ENCODE measurements at regions not wholly inside any gene's neighbourhood (a gene's known extent, or its start where the extent isn't known, plus 50 kb on each side); places are given as distances from the start of the nearest gene placed in this dataset.

DNA sequence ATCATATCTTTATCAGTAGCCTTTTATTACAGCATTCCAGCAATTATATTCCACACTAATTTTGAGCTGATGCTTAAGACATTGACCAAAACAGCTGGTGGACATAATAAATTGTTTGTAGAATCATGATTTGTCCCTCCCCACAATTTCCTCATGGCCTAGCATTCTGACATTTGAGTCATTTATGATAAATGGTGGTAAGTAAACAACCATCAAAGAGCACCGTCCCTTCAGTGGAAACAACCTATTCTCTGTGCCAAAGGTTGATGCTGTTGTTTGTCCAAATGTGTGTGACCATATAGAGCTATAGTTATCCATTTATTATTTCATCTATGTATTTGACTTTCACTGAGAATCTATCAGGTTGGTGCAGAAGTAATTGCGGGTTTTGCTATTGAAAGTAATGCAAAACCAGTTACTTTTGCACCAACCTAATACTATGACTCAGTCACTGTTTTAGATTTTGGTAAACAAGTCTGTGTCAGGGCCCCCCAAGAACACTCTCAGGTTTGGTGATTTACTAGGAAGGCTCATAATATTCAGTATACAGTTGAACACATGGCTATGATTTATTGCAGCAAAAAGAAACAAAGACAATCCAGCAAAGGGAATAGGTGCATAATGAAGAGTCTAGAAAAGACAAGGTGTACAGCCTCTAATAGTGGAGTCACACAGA is 608.7 kb upstream of the REG3G start:
- no peaks in the 10 kb centered on the region for H3K9me3 Mint-ChIP-seq (ENCODE audit: unreplicated experiment)

GRCh38 chr2:78417355-78417754 is 608.1 kb upstream of the REG3G start:
- Mint-ChIP-seq H3K36me3 (ENCODE audit: unreplicated experiment) (no peaks in the 10 kb centered on the region), H3K4me3 (ENCODE audit: unreplicated experiment) (no peak overlapping the region), H3K4me1 (ENCODE audit: low read depth, unreplicated experiment) (no peaks in the 10 kb centered on the region), H3K9me3 (ENCODE audit: unreplicated experiment) (no peaks in the 10 kb centered on the region), H3K27ac (ENCODE audit: unreplicated experiment) (no peak overlapping the region), H3K27me3 (ENCODE audit: unreplicated experiment) (no peaks in the 10 kb centered on the region)
- DNase-seq: no peak
- no peak for TF ChIP-seq CTCF (IDR thresholded peaks at IDR 0.05; ENCODE audit: partially characterized antibody, unreplicated experiment)

More for the DNA sequence above, 608.7 kb upstream of the REG3G start:
- H3K27ac Mint-ChIP-seq (ENCODE audit: unreplicated experiment): no peak overlapping the region
- H3K36me3 Mint-ChIP-seq (ENCODE audit: unreplicated experiment): no peaks in the 10 kb centered on the region
- no peak for DNase-seq
- H3K27me3 Mint-ChIP-seq (ENCODE audit: unreplicated experiment): no peaks in the 10 kb centered on the region
- TF ChIP-seq CTCF (IDR thresholded peaks at IDR 0.05; ENCODE audit: partially characterized antibody, unreplicated experiment): no peak
- H3K4me3 Mint-ChIP-seq (ENCODE audit: unreplicated experiment): no peak overlapping the region
- H3K4me1 Mint-ChIP-seq (ENCODE audit: low read depth, unreplicated experiment): no peaks in the 10 kb centered on the region

DNA sequence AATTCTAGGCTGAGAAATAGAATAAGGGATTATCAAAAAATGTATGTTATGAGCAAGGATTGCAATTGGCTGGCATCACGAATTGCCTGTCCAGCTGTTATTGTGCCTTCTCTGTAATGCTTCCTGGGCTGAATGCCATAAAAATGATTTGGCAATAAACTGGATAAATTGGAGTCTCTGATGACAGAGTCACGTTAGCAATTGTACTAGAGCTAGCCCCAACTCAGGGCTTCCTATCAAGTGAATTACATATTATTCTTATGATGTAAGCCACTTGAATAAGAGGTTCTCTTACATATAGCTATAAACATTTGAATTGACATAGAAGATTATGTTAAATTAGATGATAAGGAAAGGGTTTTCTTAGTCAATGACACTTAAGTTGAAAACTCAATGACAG is 607.5 kb upstream of the REG3G start:
- no peak overlapping the region for H3K27ac Mint-ChIP-seq (ENCODE audit: unreplicated experiment)
- H3K27me3 Mint-ChIP-seq (ENCODE audit: unreplicated experiment): no peaks in the 10 kb centered on the region
- no peak overlapping the region for H3K4me3 Mint-ChIP-seq (ENCODE audit: unreplicated experiment)
- no peaks in the 10 kb centered on the region for H3K9me3 Mint-ChIP-seq (ENCODE audit: unreplicated experiment)
- DNase-seq: no peak
- TF ChIP-seq CTCF (IDR thresholded peaks at IDR 0.05; ENCODE audit: partially characterized antibody, unreplicated experiment): no peak
- H3K4me1 Mint-ChIP-seq (ENCODE audit: low read depth, unreplicated experiment): no peaks in the 10 kb centered on the region
- H3K36me3 Mint-ChIP-seq (ENCODE audit: unreplicated experiment): no peaks in the 10 kb centered on the region

DNA sequence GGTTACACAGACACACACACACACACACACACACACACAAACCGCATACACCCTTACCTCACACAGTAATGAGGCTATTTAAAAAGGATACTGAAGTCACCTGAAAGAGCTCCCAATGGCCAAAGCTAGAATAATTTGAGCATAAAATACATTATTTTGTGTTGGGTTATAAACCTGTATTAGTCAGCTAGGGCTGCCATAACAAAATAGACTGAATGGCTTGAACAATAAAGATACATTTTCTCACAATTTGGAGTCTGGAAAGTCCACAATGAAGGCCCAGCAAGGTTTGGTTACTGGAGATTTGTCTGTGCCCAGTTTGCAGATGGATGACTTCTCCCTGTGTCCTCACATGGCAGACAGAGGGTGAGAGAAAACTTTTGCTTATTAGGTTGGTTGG is 605.4 kb upstream of the REG3G start:
- Mint-ChIP-seq H3K9me3 (ENCODE audit: unreplicated experiment) (no peaks in the 10 kb centered on the region), H3K27ac (ENCODE audit: unreplicated experiment) (no peak overlapping the region), H3K4me1 (ENCODE audit: low read depth, unreplicated experiment) (no peaks in the 10 kb centered on the region), H3K4me3 (ENCODE audit: unreplicated experiment) (no peak overlapping the region), H3K27me3 (ENCODE audit: unreplicated experiment) (no peaks in the 10 kb centered on the region), H3K36me3 (ENCODE audit: unreplicated experiment) (no peaks in the 10 kb centered on the region)
- TF ChIP-seq CTCF (IDR thresholded peaks at IDR 0.05; ENCODE audit: partially characterized antibody, unreplicated experiment): no peak
- no peak for DNase-seq

DNA sequence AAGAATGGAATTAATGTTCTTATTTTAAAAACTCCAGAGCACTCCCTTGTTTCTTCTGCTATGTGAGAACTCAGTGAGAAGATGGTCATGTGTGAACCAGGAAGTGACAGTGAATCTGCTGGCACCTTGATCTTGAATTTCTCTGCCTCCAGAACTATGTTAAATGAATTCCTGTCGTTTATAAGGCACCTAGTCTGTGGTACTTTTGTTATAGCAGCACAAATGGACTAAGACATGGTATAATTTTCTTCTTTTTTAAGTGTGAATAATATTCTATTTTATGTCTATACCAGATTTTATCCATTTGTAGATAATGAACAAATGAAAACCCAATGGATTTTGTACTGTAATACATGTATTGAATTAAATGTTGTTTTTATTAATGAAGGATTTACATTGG is 601.9 kb upstream of the REG3G start:
- H3K27me3 Mint-ChIP-seq (ENCODE audit: unreplicated experiment): no peaks in the 10 kb centered on the region
- H3K27ac Mint-ChIP-seq (ENCODE audit: unreplicated experiment): no peak overlapping the region
- H3K36me3 Mint-ChIP-seq (ENCODE audit: unreplicated experiment): no peaks in the 10 kb centered on the region
- H3K4me1 Mint-ChIP-seq (ENCODE audit: low read depth, unreplicated experiment): no peaks in the 10 kb centered on the region
- H3K9me3 Mint-ChIP-seq (ENCODE audit: unreplicated experiment): no peaks in the 10 kb centered on the region
- DNase-seq: no peak
- TF ChIP-seq CTCF (IDR thresholded peaks at IDR 0.05; ENCODE audit: partially characterized antibody, unreplicated experiment): no peak
- no peak overlapping the region for H3K4me3 Mint-ChIP-seq (ENCODE audit: unreplicated experiment)
